GM12873 (cell line): ENCODE measurements at regions not wholly inside any gene's neighbourhood (a gene's known extent, or its start where the extent isn't known, plus 50 kb on each side); places are given as distances from the start of the nearest gene placed in this dataset.

Experiments used
- TF ChIP-seq, protein P1 (sequence below): IDR thresholded peaks from 2 replicates; pipeline ENCODE4 v1.5.1; 2012; ENCODE audit warnings: low read depth, mild to moderate bottlenecking, moderate library complexity, low read length, control low read depth; ENCODE audit not compliant: insufficient read depth; ENCODE audit errors: missing control alignments

DNA sequence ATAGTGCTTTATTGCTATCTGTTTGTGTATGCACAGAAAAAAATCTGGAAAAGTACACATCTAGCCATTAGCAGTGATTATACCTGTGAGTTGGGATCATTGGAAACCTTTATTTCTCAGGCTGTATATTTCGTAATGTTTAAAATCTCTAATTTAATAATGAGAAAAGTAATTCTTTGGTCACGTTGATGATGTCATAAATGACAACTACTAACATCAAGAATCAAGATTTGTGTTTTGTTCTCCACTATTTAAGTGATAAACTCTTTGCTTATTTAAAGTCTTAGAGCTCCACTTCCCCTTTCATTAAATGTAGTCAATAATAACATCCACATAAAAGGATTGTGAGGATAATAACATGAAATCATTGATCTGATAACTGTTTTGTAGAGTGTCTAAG lies 126.2 kb downstream of the TMA16 start:
- TF ChIP-seq, protein P1, sequence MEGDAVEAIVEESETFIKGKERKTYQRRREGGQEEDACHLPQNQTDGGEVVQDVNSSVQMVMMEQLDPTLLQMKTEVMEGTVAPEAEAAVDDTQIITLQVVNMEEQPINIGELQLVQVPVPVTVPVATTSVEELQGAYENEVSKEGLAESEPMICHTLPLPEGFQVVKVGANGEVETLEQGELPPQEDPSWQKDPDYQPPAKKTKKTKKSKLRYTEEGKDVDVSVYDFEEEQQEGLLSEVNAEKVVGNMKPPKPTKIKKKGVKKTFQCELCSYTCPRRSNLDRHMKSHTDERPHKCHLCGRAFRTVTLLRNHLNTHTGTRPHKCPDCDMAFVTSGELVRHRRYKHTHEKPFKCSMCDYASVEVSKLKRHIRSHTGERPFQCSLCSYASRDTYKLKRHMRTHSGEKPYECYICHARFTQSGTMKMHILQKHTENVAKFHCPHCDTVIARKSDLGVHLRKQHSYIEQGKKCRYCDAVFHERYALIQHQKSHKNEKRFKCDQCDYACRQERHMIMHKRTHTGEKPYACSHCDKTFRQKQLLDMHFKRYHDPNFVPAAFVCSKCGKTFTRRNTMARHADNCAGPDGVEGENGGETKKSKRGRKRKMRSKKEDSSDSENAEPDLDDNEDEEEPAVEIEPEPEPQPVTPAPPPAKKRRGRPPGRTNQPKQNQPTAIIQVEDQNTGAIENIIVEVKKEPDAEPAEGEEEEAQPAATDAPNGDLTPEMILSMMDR = no peak

DNA sequence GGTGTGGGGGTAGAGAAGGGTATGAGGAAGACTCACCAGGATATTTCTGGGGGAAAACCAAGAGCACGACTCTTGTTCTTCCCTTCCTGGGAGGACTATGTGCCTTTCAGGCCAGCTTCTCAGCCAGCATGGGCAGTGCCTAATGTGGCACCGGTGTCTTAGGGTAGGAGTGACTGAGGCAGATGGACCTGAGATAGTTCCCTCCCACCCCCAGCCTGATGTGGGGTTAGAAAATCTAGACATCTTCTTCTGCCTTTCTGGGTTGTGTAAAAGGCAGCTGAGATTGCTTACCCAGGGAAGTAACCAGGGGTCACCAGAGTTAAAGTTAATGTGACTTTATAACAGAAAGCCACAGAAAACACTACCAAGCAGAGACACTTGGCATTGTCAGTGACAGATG lies 127.3 kb downstream of the TMA16 start:
- TF ChIP-seq, protein P1 = no peak

DNA sequence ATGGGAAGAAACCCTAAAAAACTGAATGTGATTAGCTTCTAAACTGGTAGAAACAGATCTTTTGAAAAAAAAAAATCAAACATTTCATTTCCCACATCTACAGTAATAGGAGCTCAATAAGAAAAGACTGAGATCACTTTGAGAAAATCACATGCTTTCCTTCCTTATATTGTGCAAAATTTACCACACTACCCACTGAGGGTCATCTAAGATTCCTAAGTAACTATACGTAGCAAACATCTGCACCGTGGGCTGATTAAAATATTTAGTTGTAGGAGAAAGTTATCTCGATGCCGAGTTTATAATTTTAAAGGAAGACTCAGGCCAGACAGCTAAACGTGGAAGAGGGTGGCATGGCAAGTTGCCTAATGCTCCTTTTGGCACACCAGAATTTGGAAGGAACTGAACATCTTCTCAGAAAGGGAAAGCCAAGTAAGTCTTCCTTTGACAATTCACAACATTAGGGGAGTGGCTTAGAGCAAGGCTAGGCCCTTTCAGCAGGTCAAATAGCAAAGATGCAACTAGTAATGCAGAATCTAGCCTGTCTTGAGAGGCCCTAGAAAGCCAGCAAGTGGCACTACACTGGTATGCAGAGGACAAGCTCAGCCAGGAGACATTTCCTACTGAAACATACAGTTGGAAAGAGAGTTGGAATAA lies 128.0 kb downstream of the TMA16 start:
- TF ChIP-seq, protein P1 = no peak

DNA sequence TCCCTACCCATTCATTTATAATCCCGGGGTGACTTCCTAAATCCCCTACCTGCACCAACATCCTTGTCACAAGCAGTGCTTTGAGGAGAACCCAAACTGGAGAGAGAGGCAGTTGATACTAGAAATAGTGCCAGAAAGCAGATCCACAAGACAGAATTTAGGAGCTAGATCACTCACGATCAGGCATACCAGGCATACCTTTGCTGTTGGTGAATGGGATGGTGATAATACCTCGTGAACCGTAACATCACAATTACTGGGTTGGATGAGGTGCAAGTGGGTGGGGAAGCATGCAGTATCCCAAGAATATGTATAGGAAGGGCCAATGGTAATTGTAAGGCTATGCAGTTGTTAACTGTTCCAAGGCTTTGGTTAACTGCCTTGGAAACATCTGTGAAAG lies 129.3 kb downstream of the TMA16 start:
- TF ChIP-seq, protein P1 = no peak

DNA sequence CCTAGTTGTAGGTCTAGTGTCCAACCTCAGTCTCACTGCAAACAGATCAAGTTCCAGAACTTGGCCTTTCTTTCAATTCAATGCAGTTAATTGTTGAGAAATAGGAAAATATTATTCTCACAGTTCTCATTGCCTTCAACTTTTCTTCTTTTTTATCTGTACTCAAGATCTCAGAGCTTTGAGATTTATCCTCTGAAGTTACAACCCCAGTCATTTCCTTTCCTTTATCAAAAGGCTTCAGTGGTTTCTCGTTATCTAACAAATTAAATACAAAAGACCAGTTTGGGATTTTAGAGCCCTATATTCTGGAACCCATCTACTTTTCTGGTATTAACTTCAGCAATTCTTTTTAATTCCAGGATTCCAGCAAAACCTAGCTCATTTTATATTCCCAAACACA lies 130.2 kb downstream of the TMA16 start:
- TF ChIP-seq, protein P1 = no peak

DNA sequence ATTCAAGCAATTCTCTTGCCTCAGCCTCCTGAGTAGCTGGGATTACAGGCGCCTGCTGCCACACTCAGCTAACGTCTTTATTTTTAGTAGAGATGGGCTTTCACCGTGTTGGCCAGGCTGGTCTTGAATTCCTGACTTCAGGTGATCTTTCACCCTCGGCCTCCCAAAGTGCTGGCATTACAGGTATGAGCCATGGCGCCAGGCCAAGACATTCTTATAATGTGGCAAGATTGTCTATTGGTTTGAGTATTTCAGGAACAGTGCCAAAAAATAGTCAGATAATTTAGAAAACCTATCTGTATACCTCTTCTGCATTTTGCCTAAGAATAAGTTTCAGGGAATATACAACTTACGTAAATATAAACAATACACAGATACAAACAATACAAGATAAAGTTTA lies 136.8 kb downstream of the TMA16 start:
- TF ChIP-seq, protein P1 = no peak

DNA sequence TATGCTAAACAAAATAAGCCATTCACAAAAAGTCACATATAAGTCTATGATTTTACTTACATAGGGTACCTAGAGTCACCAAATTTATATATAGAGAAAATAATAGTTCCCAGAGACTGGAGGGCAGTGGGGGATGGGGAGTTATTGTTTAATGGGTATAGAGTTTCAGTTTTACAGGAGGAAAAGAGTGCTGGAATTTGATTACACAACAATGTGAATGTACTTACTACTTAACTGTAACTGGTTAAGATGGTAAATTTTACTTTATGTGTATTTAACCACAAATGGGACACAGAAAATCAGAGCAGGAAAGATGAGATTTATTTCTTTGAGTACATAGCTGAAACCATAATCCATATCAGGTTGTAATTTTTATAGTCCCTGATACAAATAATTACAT lies 144.4 kb downstream of the TMA16 start:
- TF ChIP-seq, protein P1 = no peak
